GM12878 (cell line): ENCODE measurements at regions not wholly inside any gene's neighbourhood (a gene's known extent, or its start where the extent isn't known, plus 50 kb on each side); places are given as distances from the start of the nearest gene placed in this dataset.

Source experiments
- ATAC-seq: fragments of 200-7000 bp; cut with Tn5 transposase; 3 replicates; pipeline ENCODE4 v1.9.1; 2020; ENCODE audit warnings: mild to moderate bottlenecking, moderate library complexity
- BruUV-seq: library from RNA; stranded (reverse); fragments of 400-500 nt; replicated peaks from 2 replicates; lab custom pipeline; 2021; lab: Mats Ljungman, UMichigan
- CTCF ChIA-PET: fragments of 300-600 bp; sonication (Branson Sonifier 250); formaldehyde crosslinking; extraction: SDS; loops from one replicate; lab custom pipeline; 2021; ENCODE audit warnings: inconsistent platforms; lab: Yijun Ruan, JAX
- POLR2A ChIA-PET: fragments of 350-600 bp; formaldehyde crosslinking; extraction: SDS; loops from one replicate; lab custom pipeline; 2021; ENCODE audit warnings: inconsistent platforms; lab: Charles Lee
- RAD21 ChIA-PET: fragments of 300-600 bp; sonication (Branson Sonifier 250); formaldehyde crosslinking; loops from one replicate; lab custom pipeline; 2023; ENCODE audit warnings: antibody characterized with exemption; ENCODE audit not compliant: unreplicated experiment; lab: Charles Lee
- SMC1A ChIA-PET: fragments of 300-600 bp; sonication (Branson Sonifier 250); formaldehyde crosslinking; loops from one replicate; lab custom pipeline; 2023; ENCODE audit not compliant: unreplicated experiment, uncharacterized antibody; lab: Charles Lee
- DNase-seq: peaks from one replicate; pipeline ENCODE4 v3.0.0-alpha.2; 2011; ENCODE audit warnings: low read depth, low spot score
- FAIRE-seq: peaks from 3 replicates; lab custom pipeline; 2011; peaks lifted over from hg19 to GRCh38; lab: Jason Lieb, UNC
- H2AFZ ChIP-seq: 2 replicates; pipeline ENCODE4 v1.6.0; 2011; ENCODE audit warnings: low read depth, low read length, control low read depth; ENCODE audit not compliant: control insufficient read depth
- H3K27ac ChIP-seq: 2 replicates; pipeline ENCODE4 v1.5.1; 2011; ENCODE audit warnings: control low read depth; ENCODE audit not compliant: control insufficient read depth, insufficient read depth
- H3K27me3 ChIP-seq, 2 experiments: replicated peaks in 1 of 2; 2 replicates each; pipeline versions ENCODE4 v1.6.0 to v1.6.1; 2011; ENCODE audit warnings: low read length in 1 of 2; ENCODE audit not compliant: control insufficient read depth in 2 of 2, insufficient read depth in 2 of 2
- H3K36me3 ChIP-seq, 2 experiments: 2 replicates each; pipeline ENCODE4 v1.5.1; 2011; ENCODE audit warnings: low read length in 1 of 2; ENCODE audit not compliant: control insufficient read depth in 2 of 2, insufficient read depth in 2 of 2
- H3K4me1 ChIP-seq: 2 replicates; pipeline ENCODE4 v1.6.1; 2011; ENCODE audit warnings: mild to moderate bottlenecking, low read length, moderate library complexity, mixed read lengths; ENCODE audit not compliant: control insufficient read depth, insufficient read depth
- H3K4me2 ChIP-seq: 2 replicates; pipeline ENCODE4 v1.6.0; 2011; ENCODE audit warnings: control low read depth; ENCODE audit not compliant: control insufficient read depth, insufficient read depth
- H3K4me3 ChIP-seq: fragments of 200-600 bp; sonication (generic); 2 replicates; pipeline ENCODE4 v1.5.1; 2016
- H3K79me2 ChIP-seq: 2 replicates; pipeline ENCODE4 v1.6.0; 2011; ENCODE audit warnings: low read length; ENCODE audit not compliant: control insufficient read depth, insufficient read depth
- H3K9ac ChIP-seq: 2 replicates; pipeline ENCODE4 v1.8.0; 2011; ENCODE audit warnings: low read length, control low read depth, mixed read lengths; ENCODE audit not compliant: control insufficient read depth, insufficient read depth
- H3K9me3 ChIP-seq: replicated peaks from 3 replicates; pipeline ENCODE4 v1.5.1; 2011; ENCODE audit warnings: mild to moderate bottlenecking, low read length; ENCODE audit not compliant: control insufficient read depth, insufficient read depth
- H4K20me1 ChIP-seq: 2 replicates; pipeline ENCODE4 v1.6.0; 2011; ENCODE audit not compliant: control insufficient read depth, insufficient read depth
- BHLHE40 ChIP-seq, 2 experiments: fragments of 450-650 bp in 1 of 2; IDR thresholded peaks; 2 replicates each; pipeline ENCODE4 v1.6.1; 2011 to 2017; ENCODE audit warnings: low read depth in 2 of 2, borderline replicate concordance in 1 of 2, improper control_type of control experiment in 1 of 2, low read length in 1 of 2, mild to moderate bottlenecking in 1 of 2
- BMI1 ChIP-seq: fragments of 450-650 bp; IDR thresholded peaks from 2 replicates; pipeline ENCODE4 v1.6.1; 2016; ENCODE audit warnings: mild to moderate bottlenecking, moderate library complexity, borderline replicate concordance
- CREM ChIP-seq: IDR thresholded peaks from 2 replicates; pipeline ENCODE4 v1.6.1; 2014; ENCODE audit warnings: antibody characterized with exemption, low read depth
- ETV6 ChIP-seq, 2 experiments: fragments of 450-650 bp in 1 of 2; IDR thresholded peaks in 1 of 2; conservative IDR thresholded peaks in 1 of 2; 2 replicates each; pipeline ENCODE4 v1.6.1; 2014; ENCODE audit warnings: antibody characterized with exemption in 1 of 2, borderline replicate concordance in 1 of 2, low read depth in 1 of 2, mild to moderate bottlenecking in 1 of 2, moderate library complexity in 1 of 2
- MTA3 ChIP-seq: IDR thresholded peaks from 2 replicates; pipeline ENCODE4 v1.6.1; 2012; ENCODE audit warnings: low read length, inconsistent platforms, borderline replicate concordance
- MYB ChIP-seq: fragments of 150-350 bp; IDR thresholded peaks from 2 replicates; pipeline ENCODE4 v1.6.1; 2014; ENCODE audit warnings: mild to moderate bottlenecking, low read depth, low read length, borderline replicate concordance
- NFIC ChIP-seq: IDR thresholded peaks from 2 replicates; pipeline ENCODE4 v1.6.1; 2012; ENCODE audit warnings: low read depth, mild to moderate bottlenecking, inconsistent platforms, low read length, moderate library complexity
- NRF1 ChIP-seq: conservative IDR thresholded peaks from 2 replicates; pipeline ENCODE4 v1.6.1; 2011; ENCODE audit warnings: mild to moderate bottlenecking, low read depth, low read length, improper control_type of control experiment
- POU2F2 ChIP-seq: IDR thresholded peaks from 3 replicates; pipeline ENCODE4 v1.6.1; 2011; ENCODE audit warnings: low read depth, mild to moderate bottlenecking, low read length, borderline replicate concordance
- RB1 ChIP-seq: fragments of 450-650 bp; formaldehyde crosslinking; IDR thresholded peaks from 2 replicates; pipeline ENCODE4 v1.6.1; 2017; ENCODE audit warnings: mild to moderate bottlenecking, borderline replicate concordance
- RUNX3 ChIP-seq: IDR thresholded peaks from 2 replicates; pipeline ENCODE4 v1.6.1; 2012; ENCODE audit warnings: low read length, inconsistent platforms
- SIN3A ChIP-seq: IDR thresholded peaks from 2 replicates; pipeline ENCODE4 v1.6.1; 2012; ENCODE audit warnings: low read depth, low read length, improper control_type of control experiment
- TBL1XR1 ChIP-seq: IDR thresholded peaks from 2 replicates; pipeline ENCODE4 v1.6.1; 2012; ENCODE audit warnings: low read depth, low read length, improper control_type of control experiment
- TCF12 ChIP-seq: IDR thresholded peaks from 2 replicates; pipeline ENCODE4 v1.6.1; 2011; ENCODE audit warnings: low read depth, mild to moderate bottlenecking, low read length
- TCF3 ChIP-seq: IDR thresholded peaks from 2 replicates; pipeline ENCODE4 v1.6.1; 2012; ENCODE audit warnings: low read depth, mild to moderate bottlenecking, low read length, borderline replicate concordance; ENCODE audit not compliant: insufficient read depth
- TCF7 ChIP-seq: IDR thresholded peaks from 2 replicates; pipeline ENCODE4 v1.6.1; 2014; ENCODE audit warnings: antibody characterized with exemption, borderline replicate concordance
- ZNF217 ChIP-seq: fragments of 450-650 bp; IDR thresholded peaks from 2 replicates; pipeline ENCODE4 v1.6.1; 2017; ENCODE audit warnings: antibody characterized with exemption, mild to moderate bottlenecking
- WGBS: methylation state at CpG from one replicate; pipeline ENCODE4 v1.1.6; 2016; ENCODE audit warnings: low lambda C conversion rate; ENCODE audit not compliant: insufficient replicate concordance, insufficient coverage; ENCODE audit errors: missing lambda C conversion rate; 5-methylcytosine and 5-hydroxymethylcytosine counted together
- in situ Hi-C: fragments of 300-500 bp; cut with MboI; formaldehyde crosslinking; loops from 9 replicates; pipeline ENCODE4 v1.14.3; 2018; ENCODE audit warnings: mixed read lengths
- intact Hi-C: fragments of 100-400 bp; cut with micrococcal nuclease; formaldehyde crosslinking; loops from one replicate; pipeline ENCODE4 v1.14.2; 2022; ENCODE audit not compliant: unreplicated experiment
- TF ChIP-seq, protein P1 (sequence below): IDR thresholded peaks from 2 replicates; pipeline ENCODE4 v1.6.1; 2012; ENCODE audit warnings: low read depth, low read length, improper control_type of control experiment
- TF ChIP-seq, protein P2 (sequence below): fragments of 150-350 bp; IDR thresholded peaks from 2 replicates; pipeline ENCODE4 v1.6.1; 2016; ENCODE audit warnings: low read depth, low read length

DNA sequence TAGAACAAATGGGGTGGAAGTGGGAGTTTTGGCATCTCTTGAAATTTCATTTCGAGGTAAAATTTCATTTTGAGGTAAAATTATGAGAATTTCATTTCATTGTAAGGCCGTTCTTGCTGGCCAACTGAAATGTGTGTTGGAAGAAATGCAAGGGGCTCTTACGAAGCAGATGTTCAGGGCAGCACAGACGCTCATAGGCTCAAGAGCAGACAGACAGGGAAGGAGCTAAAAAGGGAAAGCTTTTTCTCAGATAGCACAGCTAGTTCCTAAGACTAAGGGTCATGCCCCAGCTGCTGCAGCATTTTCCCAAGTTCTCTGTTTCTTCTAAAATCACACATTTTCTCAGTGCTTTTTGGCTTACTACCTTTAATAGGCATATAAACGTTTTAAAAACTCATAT lies 65.1 kb upstream of the SFMBT2 start:
- no peaks in the 10 kb centered on the region for H3K79me2 ChIP-seq
- no peaks in the 10 kb centered on the region for H3K27me3 ChIP-seq
- no peak for TF ChIP-seq TCF7
- TF ChIP-seq TCF3, result no peak
- TF ChIP-seq POU2F2, result no peak
- TF ChIP-seq TBL1XR1, result no peak
- no peak for TF ChIP-seq TCF12
- TF ChIP-seq CREM, result no peak
- TF ChIP-seq, protein P1, sequence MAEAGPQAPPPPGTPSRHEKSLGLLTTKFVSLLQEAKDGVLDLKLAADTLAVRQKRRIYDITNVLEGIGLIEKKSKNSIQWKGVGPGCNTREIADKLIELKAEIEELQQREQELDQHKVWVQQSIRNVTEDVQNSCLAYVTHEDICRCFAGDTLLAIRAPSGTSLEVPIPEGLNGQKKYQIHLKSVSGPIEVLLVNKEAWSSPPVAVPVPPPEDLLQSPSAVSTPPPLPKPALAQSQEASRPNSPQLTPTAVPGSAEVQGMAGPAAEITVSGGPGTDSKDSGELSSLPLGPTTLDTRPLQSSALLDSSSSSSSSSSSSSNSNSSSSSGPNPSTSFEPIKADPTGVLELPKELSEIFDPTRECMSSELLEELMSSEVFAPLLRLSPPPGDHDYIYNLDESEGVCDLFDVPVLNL, result no peak
- no peak for TF ChIP-seq BMI1
- no peak for TF ChIP-seq MYB
- TF ChIP-seq SIN3A, result no peak
- TF ChIP-seq ZNF217, result no peak
- no peak for TF ChIP-seq BHLHE40 (IDR thresholded peaks at IDR 0.05; ENCODE audit: borderline replicate concordance in 1 of 2, low read depth in 2 of 2, low read length in 1 of 2)
- no peak for TF ChIP-seq MTA3
- no peak for TF ChIP-seq ETV6 (conservative IDR thresholded peaks at IDR 0.05 in 1 of 2, IDR thresholded peaks at IDR 0.05 in 1 of 2; ENCODE audit: borderline replicate concordance in 1 of 2, low read depth in 1 of 2)
- no peak for TF ChIP-seq RUNX3
- no peak for TF ChIP-seq NRF1
- no peak for TF ChIP-seq NFIC
- TF ChIP-seq, protein P2, sequence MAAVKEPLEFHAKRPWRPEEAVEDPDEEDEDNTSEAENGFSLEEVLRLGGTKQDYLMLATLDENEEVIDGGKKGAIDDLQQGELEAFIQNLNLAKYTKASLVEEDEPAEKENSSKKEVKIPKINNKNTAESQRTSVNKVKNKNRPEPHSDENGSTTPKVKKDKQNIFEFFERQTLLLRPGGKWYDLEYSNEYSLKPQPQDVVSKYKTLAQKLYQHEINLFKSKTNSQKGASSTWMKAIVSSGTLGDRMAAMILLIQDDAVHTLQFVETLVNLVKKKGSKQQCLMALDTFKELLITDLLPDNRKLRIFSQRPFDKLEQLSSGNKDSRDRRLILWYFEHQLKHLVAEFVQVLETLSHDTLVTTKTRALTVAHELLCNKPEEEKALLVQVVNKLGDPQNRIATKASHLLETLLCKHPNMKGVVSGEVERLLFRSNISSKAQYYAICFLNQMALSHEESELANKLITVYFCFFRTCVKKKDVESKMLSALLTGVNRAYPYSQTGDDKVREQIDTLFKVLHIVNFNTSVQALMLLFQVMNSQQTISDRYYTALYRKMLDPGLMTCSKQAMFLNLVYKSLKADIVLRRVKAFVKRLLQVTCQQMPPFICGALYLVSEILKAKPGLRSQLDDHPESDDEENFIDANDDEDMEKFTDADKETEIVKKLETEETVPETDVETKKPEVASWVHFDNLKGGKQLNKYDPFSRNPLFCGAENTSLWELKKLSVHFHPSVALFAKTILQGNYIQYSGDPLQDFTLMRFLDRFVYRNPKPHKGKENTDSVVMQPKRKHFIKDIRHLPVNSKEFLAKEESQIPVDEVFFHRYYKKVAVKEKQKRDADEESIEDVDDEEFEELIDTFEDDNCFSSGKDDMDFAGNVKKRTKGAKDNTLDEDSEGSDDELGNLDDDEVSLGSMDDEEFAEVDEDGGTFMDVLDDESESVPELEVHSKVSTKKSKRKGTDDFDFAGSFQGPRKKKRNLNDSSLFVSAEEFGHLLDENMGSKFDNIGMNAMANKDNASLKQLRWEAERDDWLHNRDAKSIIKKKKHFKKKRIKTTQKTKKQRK, result no peak
- TF ChIP-seq RB1, result no peak
- WGBS, result 49% methylated on average over 5 of the region's 5 CpGs
- no TSS peak for BruUV-seq
- H3K9me3 ChIP-seq, result peaks cover 7% of the 10 kb centered on the region; the same call in 2 of the 3 replicates
- 0 out of 2 replicates have a peak overlapping the region, but pooled peaks have one; percentile 13 for H3K4me3 ChIP-seq
- intact Hi-C loops, result loop anchor here (10.0 kb wide), 1 partner anchor 1201 kb away; no protein-coding TSS in a partner anchor
- POLR2A ChIA-PET, result interaction anchor here (0.6 to 1.6 kb wide), 2 partner anchors 8 to 41 kb away, joined by 3 to 10 read pairs; no protein-coding TSS in a partner anchor
- H3K4me1 ChIP-seq, result peaks cover 79% of the 10 kb centered on the region
- peak overlapping the region; percentile 47 for H2AFZ ChIP-seq
- 0 out of 2 replicates have a peak overlapping the region, but pooled peaks have one; percentile 0 for H3K9ac ChIP-seq
- SMC1A ChIA-PET, result interaction anchor here (1.2 to 2.4 kb wide), 4 partner anchors 9 to 49 kb away, joined by 3 to 12 read pairs (median 5); no protein-coding TSS in a partner anchor
- peak overlapping the region; percentile 40 for H3K4me2 ChIP-seq
- FAIRE-seq (no peak), ATAC-seq (no peak), DNase-seq (no peak)
- peak overlapping the region; percentile 65 for H3K27ac ChIP-seq
- CTCF ChIA-PET, result interaction anchor here (1.5 to 1.8 kb wide), 2 partner anchors 47 to 49 kb away, joined by 5 to 7 read pairs; no protein-coding TSS in a partner anchor
- RAD21 ChIA-PET, result interaction anchor here (0.9 to 1.3 kb wide), 4 partner anchors 8 to 217 kb away, joined by 3 to 4 read pairs (median 3); no protein-coding TSS in a partner anchor
- no peaks in the 10 kb centered on the region for H3K36me3 ChIP-seq
- in situ Hi-C loops, result no loop called here
- H4K20me1 ChIP-seq, result no peaks in the 10 kb centered on the region
